ENCODE measurements at regions not wholly inside any gene's neighbourhood (a gene's known extent, or its start where the extent isn't known, plus 50 kb on each side); places are given as distances from the start of the nearest gene placed in this dataset.
"Not testable (repeated sequence)": the region's sequence is repeated elsewhere in the genome, so short reads cannot be mapped to it uniquely, and the experiment has no call there.

DNA sequence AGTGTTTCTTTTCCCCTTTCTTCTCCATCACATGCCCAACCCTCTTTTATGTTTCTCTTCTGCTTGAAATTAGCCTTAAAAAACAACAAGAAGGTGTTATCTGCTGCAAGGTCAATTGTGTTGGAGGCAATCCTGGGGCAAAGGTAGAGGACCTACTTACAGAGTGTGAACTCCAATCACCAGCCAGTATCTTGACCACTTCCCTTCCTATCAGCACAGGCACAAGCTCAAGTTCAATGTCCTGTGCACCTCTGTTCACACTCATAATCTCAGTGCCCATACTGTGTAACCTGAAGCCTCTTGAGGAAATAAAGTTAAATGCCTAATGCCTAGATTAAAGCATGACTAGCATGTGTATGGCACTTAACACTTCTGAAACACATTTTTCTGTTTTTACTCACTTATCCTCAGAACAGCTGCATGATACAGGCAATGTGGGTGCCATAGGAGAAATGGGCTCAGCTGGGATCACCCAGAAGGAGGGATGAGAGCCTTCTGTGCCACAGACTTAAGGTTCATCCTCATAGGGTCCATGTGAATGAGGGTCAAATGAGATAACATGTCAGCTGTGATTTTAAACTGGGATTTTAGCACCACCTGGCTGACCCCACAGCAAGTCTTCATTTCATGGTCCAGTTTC is 701.5 kb downstream of the BCL11A start:
- no peak for DNase-seq (ENCODE audit: low read depth in 4 of 4, low spot score in 3 of 4)

DNA sequence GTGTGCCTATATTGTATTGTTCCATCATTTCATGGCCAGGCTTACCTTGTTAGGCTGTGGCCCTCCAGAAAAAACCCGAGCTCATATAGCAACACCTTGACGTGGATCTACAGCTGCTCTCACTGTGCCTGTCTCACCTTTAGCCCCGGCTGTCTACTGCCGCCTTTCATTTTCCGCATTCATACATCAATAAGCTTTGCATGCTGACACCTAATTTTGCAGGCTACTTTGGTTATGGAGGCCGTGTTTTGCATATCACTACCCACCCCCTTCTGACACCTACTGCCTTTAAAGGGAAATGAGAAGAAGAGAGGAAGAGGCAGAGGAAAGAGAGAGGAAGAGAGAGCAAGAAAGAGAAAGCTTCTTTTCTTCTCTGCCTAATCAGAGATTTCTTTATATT is 702.9 kb downstream of the BCL11A start:
- no peak for DNase-seq (ENCODE audit: low read depth in 4 of 4, low spot score in 3 of 4)

DNA sequence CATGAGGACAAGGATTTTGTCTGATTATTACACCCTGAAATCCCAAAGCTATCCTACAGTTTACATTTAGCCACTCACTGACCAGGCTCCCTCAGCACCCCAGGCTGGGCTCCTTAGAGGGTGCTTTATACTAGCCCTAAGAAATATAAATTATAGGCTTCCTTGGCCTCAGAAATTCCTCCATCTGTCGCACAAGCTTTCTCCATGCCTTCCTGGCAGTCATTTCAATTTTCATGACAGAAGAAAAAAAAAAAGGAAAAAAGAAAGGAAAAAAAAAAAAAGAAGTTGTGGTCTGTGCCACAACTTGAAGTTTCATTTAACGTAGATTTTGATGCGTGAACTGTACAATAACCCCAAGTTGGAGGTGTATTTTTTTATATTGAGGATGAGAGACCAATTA is 719.5 kb downstream of the BCL11A start:
- no peak for DNase-seq (ENCODE audit: low read depth in 4 of 4, low spot score in 3 of 4)

DNA sequence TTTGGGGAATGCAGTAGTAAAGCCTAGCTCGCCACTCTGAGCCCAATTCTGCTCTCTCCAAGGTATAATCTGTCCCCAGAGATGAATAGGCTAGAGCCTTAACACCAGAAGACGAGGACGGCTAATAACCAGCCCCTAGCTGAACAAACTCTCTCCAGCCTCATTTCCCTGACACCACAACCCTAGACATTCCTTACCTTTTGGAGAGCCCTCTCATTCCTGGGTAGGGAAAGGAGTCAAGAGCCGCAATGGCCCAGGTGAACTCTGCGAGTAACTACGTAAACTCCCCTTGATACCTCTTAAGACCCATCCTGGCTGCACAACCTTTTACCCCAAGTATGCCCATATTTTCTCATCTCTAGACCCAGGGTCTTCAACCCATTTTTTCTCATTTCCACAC is 722.9 kb downstream of the BCL11A start:
- no peak for DNase-seq (ENCODE audit: low read depth in 4 of 4, low spot score in 3 of 4)

DNA sequence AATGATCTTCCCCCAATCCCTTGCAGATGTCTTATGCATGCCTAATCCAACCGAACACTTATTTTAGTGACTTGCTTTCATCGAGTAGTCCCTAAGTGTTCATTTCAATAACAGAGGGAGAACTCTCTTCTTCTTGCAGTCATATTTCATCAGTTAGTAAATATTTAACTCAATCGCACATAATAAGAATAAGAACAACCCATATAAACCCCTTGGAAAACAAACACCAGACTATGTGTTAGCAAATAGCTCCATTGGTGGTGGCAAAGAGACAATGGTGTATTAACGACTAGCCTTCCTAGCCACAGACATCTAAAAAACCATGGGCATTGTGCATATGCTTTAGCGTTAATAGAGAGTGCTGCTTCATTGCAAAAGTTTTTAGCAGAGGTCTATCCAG is 725.8 kb downstream of the BCL11A start:
- DNase-seq (ENCODE audit: low read depth in 4 of 4, low spot score in 3 of 4): no peak

DNA sequence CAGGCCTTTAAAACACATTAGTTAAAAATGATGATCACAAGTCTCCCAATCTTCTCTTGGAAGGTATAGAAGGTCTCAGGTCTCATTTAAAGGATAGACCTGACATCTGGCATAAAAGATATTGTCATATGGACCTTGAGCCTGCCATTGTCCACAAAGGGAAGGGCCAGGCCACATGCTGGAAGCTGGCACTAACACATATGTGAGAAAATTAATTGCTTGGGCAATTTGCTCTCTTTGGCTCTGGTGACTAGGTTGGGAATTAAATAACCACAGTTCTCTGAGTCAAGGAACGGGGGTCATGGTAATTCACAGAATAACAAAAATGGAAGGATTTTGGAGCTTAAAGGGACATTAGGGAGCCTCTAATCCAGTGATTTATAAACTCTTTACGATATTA is 727.3 kb downstream of the BCL11A start:
- DNase-seq (ENCODE audit: low read depth in 4 of 4, low spot score in 3 of 4): no peak

DNA sequence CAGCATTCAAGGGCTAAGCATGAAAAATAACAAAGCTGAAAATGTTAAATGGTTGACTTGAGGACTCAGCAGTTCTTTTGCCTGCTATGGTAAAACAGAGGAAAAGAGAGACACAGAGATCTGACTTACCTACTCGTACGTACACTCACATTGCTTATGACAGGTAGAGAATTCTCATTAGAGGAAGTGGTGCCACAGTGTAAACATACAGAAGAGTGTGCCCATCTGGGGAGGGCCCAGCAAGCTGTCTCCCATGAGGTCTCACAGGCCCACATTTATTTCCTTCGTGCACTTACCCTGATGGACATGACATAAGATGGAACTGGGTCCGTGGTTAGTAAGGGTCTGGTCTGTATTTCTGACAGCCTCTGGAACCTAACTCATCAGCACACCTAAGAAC is 729.1 kb downstream of the BCL11A start:
- no peak for DNase-seq (ENCODE audit: low read depth in 4 of 4, low spot score in 3 of 4)

DNA sequence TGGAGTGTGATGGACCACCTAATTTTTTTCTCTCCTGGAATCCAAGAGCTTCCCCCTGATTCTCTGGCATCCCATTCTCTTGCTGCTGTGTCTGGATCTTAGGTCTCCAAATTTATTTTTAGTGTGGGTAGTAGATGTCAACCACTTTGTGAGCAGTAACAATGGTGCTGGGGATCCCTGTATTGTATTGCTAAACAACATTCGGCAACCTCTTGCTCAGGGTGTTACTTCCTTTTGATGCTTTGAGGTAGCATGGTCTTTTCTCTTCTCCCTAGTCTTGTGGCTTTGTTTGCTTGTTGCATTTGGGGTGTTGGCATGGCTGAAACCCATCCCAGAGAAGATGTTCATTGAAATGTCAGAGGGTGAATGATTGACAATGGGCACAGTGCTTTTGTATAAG is 737.4 kb downstream of the BCL11A start:
- DNase-seq (ENCODE audit: low read depth in 4 of 4, low spot score in 3 of 4): no peak

DNA sequence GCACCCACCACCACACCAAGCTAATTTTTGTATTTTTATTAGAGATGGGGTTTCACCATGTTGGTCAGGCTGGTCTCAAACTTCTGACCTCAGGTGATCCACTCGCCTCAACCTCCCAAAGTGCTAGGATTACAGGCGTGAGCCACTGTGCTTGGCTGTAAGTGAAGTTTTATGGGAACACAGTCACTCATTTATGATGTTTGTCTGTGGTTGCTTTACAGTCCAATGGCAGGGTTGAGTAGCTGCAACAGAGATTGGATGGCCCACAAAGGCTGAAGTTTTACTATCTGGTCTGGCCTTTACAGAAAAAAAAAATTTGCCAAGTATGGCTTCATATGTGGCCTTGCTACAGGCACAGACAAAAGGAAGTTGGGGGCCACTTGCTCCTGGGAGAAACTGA is 743.2 kb downstream of the BCL11A start:
- DNase-seq (ENCODE audit: low read depth in 4 of 4, low spot score in 3 of 4): not testable (repeated sequence)

DNA sequence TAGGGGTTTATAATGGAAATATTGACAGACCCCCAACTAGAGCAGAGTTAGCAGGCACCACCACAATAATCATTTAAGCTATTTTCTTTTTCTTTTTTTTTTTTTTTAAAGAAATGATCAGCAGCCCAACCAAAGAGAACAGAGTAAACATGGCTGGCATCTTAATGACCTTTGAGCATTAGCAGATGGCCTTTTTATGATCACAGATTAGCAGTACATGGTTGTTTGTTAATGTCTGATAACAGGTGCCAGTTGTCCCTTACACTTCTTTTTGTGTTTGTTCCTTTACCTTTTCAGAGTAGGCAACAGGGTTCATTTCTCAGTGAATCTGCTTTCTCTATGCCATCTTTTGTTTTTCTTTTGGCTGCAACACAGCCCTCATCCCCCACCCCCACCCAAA is 747.0 kb downstream of the BCL11A start:
- no peak for DNase-seq (ENCODE audit: low read depth in 4 of 4, low spot score in 3 of 4)

DNA sequence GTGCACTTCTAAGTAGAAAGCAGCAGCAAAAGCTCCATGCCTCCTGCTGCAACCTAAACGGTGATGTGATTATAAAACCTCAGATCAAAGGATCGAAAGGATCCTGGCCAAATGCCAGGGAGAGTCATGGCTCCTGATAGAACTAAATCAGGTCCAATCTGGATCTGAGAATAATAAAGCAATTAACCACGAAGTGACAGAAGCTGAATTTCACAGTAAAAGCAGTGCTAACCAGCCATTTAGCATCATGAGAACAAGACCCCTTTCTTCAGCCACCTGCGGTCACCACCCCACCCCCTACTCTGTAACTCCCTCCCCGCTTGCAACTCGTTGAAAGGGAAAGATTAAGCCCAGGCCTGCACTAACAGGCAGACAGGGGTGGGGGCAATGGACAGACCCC is 748.7 kb downstream of the BCL11A start:
- DNase-seq (ENCODE audit: low read depth in 4 of 4, low spot score in 3 of 4): no peak

DNA sequence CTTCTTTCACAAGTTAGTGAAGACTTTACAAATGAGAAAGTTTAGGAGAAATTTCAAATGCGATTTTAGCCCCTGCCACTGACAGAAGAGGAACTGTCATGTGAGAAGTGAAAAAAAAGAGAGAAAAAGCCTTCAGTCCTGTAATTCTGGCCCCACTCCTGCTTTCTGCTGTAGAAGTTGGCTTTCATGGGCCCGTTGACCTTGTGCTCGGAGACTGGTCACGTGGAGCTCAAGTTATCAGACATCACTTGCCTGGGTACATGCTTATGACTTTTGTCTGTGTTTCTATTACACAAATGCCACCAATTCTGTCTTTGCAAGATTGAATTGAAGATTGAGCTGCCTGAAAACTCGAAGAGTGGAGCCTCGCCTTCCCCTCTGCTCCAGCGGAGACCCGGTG is 749.9 kb downstream of the BCL11A start:
- no peak for DNase-seq (ENCODE audit: low read depth in 4 of 4, low spot score in 3 of 4)

DNA sequence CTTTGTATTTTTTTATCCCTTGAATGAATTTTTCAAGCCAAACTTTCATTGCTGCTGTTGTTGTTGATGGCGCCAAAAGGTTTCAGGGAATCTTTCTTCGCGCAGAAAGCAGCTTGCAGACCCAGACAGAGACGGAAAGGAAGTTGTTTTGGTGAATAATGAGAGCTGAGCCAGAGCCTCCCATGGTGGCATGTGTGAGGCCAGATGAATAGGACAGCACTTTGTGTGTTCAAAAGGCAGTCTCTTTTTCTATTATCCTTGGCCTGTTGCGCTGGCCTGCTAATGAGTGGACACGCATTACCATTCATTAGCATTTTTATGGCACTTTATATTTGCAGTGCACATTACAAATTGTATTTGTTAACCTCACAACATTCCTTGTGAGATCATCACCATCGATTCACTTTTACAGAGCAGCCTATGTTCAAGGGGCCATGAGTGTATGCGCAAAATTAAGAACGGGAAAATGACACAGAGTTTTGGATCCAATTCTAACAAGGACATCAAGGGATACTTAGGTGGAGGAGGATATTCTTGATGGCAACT is 754.7 kb downstream of the BCL11A start:
- no peak for DNase-seq (ENCODE audit: low read depth in 4 of 4, low spot score in 3 of 4)

DNA sequence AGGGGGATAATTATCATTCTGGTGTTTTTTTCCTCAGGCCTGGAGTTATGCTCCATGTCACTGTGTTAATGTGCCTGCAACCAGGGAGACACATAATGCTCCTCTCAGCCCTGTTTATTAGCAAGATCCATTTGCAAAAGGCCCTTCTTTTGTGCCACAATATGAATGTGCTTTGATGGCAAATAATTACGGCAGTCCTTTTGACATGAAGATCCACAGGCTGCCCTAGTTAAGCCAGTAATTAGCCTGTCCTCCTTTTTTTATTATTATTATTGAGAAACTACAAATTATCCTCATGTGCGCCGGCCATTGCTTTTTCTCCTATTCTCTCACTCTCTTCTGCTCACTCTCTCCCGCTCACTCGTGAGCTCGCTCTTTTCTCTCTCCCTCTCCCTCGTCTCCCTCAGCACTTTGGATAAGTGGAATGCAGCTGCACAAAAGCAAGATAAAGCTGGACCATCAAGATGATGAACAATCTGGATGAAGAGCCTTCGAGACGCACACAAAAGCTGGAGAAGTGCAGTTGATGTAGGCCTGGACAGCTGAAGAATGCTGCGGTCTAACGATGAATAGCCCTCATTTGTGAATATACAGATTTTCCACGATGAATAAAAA is 762.3 kb downstream of the BCL11A start:
- DNase-seq (ENCODE audit: low read depth in 4 of 4, low spot score in 3 of 4): no peak

DNA sequence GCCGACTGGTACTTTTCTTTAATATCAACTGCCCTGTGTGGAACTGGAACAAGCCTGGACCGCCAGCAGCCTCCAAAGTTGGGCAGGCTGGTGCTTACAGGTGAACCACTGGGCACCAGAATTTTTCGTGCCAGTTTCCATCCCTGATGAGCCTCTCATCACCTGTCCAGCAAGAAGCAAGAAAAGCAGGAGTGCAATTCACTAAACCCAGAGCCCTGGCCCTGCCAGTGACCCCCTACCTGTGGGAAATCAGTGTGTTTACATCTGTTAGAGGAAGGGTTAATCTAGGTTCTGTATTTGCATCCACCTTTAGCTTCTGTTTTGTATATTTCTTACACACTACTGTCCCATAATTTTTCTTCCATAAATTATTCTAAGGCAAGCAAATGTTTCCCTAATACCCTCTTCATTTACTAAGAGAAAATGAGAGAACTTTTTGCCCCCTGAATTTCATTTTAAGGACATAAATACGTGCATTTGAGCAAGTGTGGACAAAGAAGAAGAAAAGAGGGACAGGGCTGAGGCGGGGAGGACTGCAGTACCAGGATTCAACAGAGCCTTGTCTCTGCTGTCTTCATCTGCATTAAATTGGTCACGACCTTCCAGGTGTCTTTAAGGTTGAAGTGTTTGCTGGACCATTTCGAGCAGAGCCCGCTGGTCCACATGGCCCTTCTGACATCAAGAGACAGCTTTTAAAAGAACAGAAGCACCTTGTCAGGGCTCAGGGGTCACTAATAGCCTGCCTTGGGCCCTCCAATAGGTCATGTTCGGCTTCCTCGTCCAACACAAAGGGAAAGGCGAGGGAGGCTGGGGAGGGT is 763.1 kb downstream of the BCL11A start:
- DNase-seq (ENCODE audit: low read depth in 4 of 4, low spot score in 3 of 4): no peak

DNA sequence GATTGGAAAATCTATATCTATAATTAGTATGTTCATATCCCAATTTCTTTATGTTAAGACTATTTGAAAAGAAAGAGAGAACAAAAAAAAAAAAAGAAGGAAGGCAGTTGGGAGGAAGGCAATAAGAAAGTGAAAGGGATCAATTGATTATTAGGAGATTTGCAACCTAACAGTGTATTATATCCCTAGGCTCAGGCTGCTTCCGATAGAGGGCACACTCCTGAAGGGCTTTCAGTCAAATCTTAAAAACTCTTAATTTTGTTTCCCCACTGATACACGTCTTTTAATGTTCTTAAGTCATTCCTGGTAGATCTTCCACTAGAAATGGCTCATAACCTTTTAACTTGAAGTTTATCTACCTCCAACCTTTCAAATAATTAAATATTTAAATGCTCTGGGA is 763.9 kb downstream of the BCL11A start:
- no peak for DNase-seq (ENCODE audit: low read depth in 4 of 4, low spot score in 3 of 4)

DNA sequence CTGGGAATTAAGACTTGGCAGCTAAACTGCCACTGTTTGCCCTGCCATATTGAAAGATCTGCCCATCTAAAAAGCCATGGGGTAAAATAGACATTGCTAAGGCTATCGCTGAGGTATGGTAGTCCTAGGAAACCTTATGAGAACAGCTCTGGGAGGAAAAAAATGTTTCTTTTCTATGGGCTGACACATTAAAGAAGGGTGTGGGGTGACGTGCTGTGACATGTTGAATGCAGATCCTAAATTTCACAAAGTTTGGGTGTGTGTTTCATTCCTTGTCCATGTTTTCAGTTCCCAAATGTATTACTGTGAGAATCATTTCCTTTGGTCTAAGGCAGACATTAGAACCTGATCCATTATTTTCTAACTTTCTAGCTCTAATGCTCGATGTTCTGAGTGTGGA is 766.4 kb downstream of the BCL11A start:
- DNase-seq (ENCODE audit: low read depth in 4 of 4, low spot score in 3 of 4): no peak

DNA sequence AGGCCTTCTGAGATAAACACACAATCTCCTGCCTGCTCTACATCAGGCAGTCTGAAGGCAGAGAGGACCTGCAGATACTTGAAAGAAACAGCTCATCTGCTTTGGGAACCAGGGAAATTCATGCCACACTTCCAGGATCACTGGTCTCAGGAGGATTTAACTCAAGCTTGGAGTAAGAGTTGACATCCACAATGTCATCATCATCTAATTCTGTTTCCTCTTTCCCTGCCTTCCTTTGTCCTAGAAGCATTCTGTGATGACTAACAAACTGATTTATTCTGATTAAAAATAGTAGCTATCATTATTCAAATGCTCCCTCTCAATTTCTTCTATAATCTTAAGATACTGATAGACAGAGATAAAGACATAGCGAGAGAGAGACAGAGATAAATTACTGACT is 766.8 kb downstream of the BCL11A start:
- DNase-seq (ENCODE audit: low read depth in 4 of 4, low spot score in 3 of 4): no peak

DNA sequence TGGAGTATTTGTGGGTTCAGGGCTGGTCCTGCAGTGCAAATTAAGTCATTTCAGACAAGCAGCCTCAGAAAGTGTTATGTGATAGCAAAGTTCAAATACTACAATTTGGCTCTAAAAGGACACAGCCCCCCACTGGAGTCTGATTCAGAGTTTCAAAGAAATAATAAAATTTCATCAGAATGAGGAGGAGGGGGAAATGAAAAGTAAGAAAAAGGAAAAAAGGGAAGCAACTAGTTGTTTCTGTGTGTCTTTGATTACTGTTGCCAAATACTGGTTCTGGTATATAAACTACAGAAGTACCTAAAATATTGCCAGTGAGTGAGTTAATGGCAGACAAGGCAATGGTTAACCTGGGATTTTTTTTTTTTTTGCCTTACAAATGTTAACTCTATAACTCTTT is 773.9 kb downstream of the BCL11A start:
- no peak for DNase-seq (ENCODE audit: low read depth in 4 of 4, low spot score in 3 of 4)

DNA sequence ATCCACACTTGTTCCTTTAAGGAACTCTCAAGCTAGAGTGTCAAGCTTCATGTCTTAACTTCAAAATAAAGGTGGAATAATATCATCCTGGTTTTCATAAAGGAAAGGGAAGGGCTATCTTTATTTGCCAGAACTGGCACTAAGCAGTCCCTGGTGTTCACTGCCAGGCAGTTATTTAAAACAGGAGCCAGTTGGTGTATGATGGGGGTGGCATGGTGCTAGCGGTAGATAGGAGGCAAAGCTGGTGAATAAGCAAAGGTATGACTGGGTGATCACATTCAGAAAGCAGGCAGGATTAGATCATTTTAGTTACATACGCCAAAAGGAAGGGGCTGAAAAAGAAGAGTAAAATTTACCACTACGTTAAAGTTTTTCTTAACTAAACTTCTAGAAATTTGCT is 776.3 kb downstream of the BCL11A start:
- no peak for DNase-seq (ENCODE audit: low read depth in 4 of 4, low spot score in 3 of 4)

DNA sequence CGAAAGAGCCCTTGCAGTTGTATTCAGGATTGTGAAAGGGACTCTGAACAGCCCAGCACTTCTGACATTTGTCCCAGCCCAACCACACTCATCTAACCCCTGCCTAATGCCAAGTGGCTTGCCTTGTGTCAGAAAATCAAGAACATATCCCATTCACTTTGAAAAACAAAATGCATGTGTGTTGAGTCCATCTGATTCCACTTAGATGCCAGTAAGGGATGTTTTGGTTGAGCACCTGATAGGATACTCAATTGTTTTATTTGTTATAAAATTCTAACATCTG is 776.8 kb downstream of the BCL11A start:
- DNase-seq (ENCODE audit: low read depth in 4 of 4, low spot score in 3 of 4): no peak

DNA sequence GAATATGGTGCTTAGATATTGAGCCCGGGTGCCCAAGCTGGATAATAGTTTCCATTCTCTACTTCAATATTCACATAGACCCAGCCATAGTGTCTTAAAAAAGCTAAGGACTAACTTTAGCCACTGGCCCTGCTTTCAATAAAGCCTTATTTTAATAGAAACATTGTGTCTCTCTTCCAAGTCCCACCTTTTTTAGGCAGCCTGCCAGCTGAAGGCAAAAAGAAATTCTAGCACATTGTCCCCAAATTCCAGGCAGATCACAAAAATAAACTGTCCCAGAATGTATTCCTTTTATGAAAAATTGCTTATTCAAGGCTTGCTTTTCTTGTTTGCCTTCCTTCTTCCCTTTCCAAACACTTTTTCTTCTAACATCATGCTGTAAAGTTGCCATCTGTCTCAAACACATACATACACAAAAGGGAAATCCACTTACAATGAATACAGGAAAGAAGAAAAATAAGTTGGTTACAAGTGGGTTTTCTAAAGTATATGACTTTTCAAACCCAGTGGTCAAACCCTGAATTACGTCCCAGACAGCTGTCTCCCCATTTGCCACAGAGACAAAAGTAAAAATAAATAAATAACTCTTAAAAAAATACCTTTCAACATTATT is 778.5 kb downstream of the BCL11A start:
- no peak for DNase-seq (ENCODE audit: low read depth in 4 of 4, low spot score in 3 of 4)

Measured in right renal pelvis (tissue), 4 donors.